GM21447 (cell line): ENCODE measurements at regions not wholly inside any gene's neighbourhood (a gene's known extent, or its start where the extent isn't known, plus 50 kb on each side); places are given as distances from the start of the nearest gene placed in this dataset.

ENCODE experiments used
- ATAC-seq: cut with Tn5 transposase; IDR thresholded peaks from one replicate; pipeline ENCODE4 v1.9.1; 2021; ENCODE audit not compliant: unreplicated experiment

DNA sequence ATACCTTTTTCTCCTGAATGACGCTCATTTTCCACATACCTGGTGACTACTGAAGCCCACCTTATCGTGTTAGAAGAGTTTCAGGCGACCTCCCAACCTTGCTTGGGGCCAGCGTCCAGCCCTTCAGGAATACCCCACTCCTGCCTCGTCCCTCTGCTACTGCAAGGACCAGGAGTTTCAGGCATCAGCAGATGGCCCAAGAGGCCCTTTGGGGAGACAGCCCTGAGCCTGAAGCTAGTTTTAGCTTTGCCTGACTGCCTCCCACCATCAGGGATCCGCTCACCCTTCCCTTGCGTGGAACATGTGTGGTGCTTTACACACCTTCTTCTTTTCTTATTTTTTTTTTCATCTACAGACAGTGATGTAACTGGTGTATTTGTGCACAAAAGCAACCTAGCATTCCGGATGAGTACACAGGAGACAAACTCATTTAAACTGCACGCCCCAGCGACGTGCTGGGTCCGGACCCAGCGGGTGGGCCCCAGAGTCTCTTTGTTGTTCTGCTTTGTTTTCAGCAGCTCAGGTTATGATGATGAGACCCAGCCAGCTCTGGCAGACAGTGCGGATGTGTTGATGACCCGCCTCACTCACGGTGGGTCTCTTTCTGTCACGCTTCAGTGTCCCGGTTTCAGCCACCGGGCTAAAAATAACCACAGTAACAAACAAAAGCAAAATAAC is 242.4 kb downstream of the C16orf95 start:
- peak; percentile 73 for ATAC-seq

- ATAC-seq, result no peak
These were observed 241.8 kb downstream of the C16orf95 start for GRCh38 chr16:87075319-87075860.

- ATAC-seq, result no peak
These were observed 240.8 kb downstream of the C16orf95 start for GRCh38 chr16:87076331-87076949.

GRCh38 chr16:87076950-87077749 is 240.0 kb downstream of the C16orf95 start:
- ATAC-seq, result no peak

GRCh38 chr16:87077750-87078127 is 239.5 kb downstream of the C16orf95 start:
- ATAC-seq, result no peak

DNA sequence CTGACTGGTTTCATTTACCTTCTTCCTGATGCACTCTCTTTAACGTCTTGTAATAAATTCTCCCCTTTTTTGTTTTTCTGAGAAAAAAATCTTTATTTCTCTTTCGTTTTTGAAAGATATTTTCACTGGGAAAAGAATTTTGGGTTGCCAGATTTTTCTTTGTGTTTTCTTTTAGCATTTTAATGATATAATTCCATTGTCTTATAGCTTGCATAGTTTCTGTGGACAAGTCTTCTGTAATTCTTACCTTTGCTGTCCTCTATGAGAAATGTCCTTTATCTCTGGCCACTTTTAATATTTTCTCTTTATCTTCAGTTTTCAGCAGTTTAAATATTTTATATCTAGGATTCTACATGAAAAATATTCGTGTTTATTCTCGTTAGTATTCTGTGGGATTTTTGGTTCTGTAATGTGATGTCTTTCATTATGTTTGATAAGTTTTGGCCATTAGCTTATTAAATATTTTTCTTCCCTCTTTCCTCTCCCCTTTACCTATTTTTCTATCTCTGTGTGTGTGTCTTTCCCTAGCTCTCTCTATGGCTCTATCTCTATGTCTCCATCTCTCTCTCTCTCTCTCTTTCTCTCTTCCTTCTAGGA is 236.5 kb downstream of the C16orf95 start:
- ATAC-seq, result no peak

GRCh38 chr16:87085441-87085840 is 231.8 kb downstream of the C16orf95 start:
- no peak for ATAC-seq

- ATAC-seq, result no peak
These were observed 231.0 kb downstream of the C16orf95 start for GRCh38 chr16:87086156-87086555.

GRCh38 chr16:87086575-87086974 is 230.6 kb downstream of the C16orf95 start:
- no peak for ATAC-seq

- no peak for ATAC-seq
These were observed 224.2 kb downstream of the C16orf95 start for GRCh38 chr16:87092958-87093357.

DNA sequence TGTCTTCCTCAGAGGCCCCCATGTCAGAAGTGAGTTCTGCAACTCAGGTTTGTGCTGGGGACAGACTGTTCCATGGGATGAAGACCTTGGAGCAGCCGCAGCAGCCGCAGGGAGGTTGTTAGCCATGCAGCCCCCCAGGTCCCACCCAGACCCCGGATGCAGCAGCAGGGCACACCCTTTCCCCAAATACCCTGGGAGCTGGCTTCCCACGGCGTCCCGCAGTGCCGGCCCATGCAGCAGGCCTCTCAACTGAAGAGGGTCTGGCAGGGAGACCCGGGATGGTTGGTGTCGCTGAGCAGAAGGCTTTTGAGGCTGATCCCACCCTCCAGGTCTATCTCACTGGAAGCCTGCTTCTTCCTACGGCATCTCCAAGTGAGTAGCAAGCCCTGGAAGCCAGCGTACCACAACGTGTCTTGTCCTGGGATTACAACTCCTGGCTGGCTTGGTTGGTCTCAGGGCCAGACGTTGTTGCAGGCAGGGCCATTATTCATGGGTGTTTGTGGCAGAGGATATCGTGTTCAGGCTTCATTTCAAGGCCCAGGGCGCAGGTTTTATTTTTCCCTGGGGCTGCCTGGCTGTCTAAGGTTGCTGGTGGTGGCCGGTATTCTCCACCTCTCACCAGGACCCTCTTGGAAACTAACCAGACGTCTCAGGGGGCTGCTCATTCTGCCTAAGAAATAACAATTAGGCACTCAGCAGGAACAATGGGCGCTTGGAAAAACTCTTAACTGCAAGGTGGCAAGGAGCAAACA is 223.2 kb downstream of the C16orf95 start:
- no peak for ATAC-seq

DNA sequence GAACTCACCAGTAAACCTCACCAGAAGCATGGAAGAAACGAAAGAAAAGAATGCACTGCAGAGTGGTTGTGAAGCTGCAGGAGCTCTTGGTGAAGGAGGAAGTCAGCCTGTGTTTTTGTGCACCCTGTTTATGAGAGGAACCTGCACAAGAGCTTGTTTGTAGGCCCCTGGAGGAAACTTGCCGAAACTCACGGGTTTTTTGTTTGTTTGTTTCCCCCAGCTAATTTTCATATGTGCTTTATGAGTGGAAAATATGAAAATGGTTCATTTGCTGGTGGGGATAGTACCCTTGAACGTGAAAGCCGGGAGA is 222.7 kb downstream of the C16orf95 start:
- ATAC-seq, result no peak

- ATAC-seq, result no peak
These were observed 221.9 kb downstream of the C16orf95 start for GRCh38 chr16:87095271-87095670.

GRCh38 chr16:87096746-87097333 is 220.4 kb downstream of the C16orf95 start:
- ATAC-seq, result no peak

GRCh38 chr16:87098361-87098760 is 218.8 kb downstream of the C16orf95 start:
- no peak for ATAC-seq

- no peak for ATAC-seq
These were observed 218.0 kb downstream of the C16orf95 start for GRCh38 chr16:87098976-87099720.

- ATAC-seq, result no peak
These were observed 216.7 kb downstream of the C16orf95 start for GRCh38 chr16:87100306-87101058.

DNA sequence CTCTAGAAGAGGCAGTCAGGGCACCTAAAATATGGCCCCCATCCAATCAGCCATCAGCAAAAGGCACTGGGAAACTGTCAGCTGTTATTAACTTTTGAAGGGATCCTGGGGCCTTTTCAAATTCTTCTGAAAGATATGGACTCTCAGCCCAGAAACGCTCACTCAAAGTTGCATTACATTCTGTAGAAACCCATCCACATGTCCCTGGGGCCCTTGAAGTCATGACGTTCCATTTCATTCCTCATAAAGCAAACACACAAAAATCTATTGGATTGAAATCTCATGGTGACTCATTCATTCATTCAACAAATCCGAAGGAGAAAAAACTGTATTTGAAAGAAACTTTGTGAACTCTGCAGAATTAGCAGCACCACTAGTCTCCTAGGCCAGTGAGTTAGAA is 215.3 kb downstream of the C16orf95 start:
- ATAC-seq, result no peak

DNA sequence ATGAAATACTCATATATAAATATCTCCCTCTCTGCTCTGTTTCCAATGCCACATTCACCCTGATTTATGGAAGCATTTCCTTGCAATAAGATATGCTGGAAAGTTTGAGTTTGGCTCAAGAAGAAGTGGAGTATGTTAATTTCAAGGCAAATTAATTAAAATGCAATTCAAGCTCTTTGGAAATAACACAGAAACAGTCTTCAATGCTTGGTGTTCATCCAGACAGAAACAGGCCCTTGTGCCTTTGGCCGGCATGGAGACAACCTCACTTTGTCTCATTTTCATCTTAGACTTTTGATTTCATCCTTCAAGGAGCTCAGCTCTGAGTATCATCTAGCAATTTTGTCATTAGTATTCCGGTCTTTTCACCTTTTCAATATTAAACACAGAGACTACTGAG is 210.0 kb downstream of the C16orf95 start:
- ATAC-seq, result no peak
